OCI-LY7 (cell line): ENCODE measurements at regions not wholly inside any gene's neighbourhood (a gene's known extent, or its start where the extent isn't known, plus 50 kb on each side); places are given as distances from the start of the nearest gene placed in this dataset.

ENCODE experiments used
- CTCF ChIP-seq: fragments of 200-600 bp; sonication (generic); conservative IDR thresholded peaks from 2 replicates; pipeline ENCODE4 v1.5.1; 2014; ENCODE audit warnings: mild to moderate bottlenecking, antibody characterized with exemption, low read length, moderate library complexity, mixed read lengths
- EZH2phosphoT487 ChIP-seq: fragments of 200-600 bp; sonication (generic); IDR thresholded peaks from 2 replicates; pipeline ENCODE4 v1.6.1; 2018; ENCODE audit warnings: low read depth, borderline replicate concordance, mild to moderate bottlenecking, mixed run types, antibody characterized with exemption, low read length, moderate library complexity, mixed read lengths

GRCh38 chr13:71149498-71150363 lies 717.3 kb downstream of the DACH1 start:
- TF ChIP-seq CTCF (no peak), EZH2phosphoT487 (no peak)
